GM18508 (cell line): ENCODE measurements at regions not wholly inside any gene's neighbourhood (a gene's known extent, or its start where the extent isn't known, plus 50 kb on each side); places are given as distances from the start of the nearest gene placed in this dataset.
"Not testable (repeated sequence)": the region's sequence is repeated elsewhere in the genome, so short reads cannot be mapped to it uniquely, and the experiment has no call there.

Experiments
- ATAC-seq: cut with Tn5 transposase; IDR thresholded peaks from one replicate; pipeline ENCODE4 v1.9.1; 2021; ENCODE audit warnings: moderate number of reproducible peaks; ENCODE audit not compliant: insufficient read depth, unreplicated experiment

DNA sequence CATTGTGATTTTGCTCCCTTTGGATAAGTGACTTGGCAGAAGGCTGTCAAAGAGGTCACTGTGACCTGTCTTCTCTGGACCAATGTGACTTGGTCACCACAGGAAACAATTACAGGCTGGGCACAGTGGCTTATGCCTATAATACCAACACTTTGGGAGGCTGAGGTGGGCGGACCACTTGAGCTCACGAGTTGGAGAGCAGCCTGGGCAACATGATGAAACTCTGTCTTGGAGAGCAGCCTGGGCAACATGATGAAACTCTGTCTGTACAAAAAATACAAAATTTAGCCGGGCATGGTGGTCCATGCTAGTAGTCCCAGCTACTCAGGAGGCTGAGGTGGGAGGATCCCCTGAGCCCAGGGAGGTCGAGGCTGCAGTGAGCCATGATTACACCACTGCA lies 256.9 kb downstream of the FAM72C start:
- ATAC-seq: not testable (repeated sequence)

- ATAC-seq: not testable (repeated sequence)
Measured at GRCh38 chr1:143709606-143710259, 262.1 kb downstream of the FAM72C start.

- ATAC-seq: not testable (repeated sequence)
Measured at GRCh38 chr1:143702739-143703138, 269.0 kb downstream of the FAM72C start.

DNA sequence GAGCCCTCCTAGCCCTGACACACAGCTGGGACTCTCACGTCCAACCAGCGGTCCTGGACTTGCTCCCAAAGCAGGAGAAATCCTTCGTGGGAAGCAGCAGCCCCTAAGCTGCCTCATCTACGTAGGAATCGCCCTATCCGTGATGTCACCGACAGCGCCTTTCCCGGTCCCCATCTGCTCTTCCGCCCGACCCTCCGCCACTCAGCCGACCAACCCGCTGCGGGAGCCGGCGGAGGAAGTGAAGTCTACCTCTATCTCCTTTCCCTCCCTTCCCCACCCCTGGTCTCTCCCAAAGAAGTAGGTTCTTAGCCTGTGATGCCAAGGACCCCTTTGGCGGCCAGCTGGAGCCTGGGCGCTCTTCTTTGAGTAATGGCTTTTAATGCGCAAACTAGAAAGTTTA lies 272.1 kb downstream of the FAM72C start:
- no peak for ATAC-seq

GRCh38 chr1:143699115-143699514 lies 272.7 kb downstream of the FAM72C start:
- ATAC-seq: no peak

- no peak for ATAC-seq
Measured at GRCh38 chr1:143698016-143698415, 273.8 kb downstream of the FAM72C start.

DNA sequence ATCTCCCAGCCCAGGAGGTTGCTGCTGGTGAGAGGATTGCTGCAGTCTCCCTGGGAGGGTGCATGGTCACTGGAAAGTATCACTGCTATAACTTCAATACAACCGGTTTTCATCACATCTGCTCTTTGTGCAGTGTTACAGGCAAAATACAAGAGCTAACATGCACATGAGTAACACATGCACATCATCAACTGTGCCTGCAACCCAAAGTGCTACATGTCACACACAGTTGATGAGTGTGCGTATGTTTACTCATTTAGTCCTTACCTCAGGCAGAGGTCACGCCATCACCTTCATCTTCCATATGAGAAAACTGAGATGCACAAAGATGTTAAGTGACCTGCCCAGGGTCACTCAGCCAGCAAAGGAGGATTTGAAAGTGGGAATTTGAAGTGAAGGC lies 277.7 kb downstream of the FAM72C start:
- no peak for ATAC-seq

DNA sequence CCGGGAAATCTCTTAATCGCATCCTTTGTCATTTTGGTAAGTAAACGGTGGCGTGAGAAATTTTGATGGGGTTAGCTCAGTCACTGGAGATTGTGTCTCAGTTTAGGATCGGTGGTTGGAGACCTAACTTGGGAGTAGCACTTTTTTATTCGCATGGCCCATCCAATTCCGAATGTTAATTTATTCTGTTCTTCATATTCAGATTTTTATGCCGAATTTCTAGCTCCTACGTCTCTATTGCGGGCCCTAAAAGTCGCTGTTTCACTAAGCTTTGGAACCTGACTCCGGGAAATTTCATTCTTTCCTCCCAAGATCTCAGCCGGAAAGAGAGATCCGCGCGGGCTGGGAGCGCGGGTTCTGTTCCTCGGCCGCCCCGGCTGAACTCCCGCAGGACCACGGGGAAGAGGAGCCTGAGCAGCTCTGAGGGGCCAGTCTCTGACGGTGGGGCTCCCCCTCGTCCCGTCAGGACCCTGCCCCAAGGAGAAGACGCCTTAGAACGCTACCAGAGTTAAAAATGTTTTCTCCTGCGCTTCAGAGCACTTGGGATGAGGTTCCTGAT lies 279.7 kb downstream of the FAM72C start:
- ATAC-seq: no peak

- ATAC-seq: no peak
Measured at GRCh38 chr1:143691400-143691891, 280.3 kb downstream of the FAM72C start.

DNA sequence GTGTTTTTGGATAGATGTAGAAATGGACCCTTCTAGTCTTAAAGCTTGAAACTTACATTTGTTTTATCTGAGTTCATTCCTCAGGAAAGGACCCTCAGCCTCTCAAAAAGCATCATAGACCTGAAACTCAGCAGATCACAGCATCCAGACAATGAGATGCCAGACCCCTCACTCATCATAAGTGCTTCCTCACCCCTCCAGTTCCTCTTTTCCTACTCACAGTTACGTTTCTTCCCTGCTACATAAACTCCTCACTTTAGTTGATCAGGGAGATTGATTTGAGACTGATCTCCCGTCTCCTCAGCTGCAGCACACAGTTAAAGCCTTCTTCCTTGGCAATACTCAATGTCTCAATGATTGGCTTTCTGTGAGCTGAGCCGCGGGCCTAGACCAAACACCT lies 282.0 kb downstream of the FAM72C start:
- ATAC-seq: no peak

DNA sequence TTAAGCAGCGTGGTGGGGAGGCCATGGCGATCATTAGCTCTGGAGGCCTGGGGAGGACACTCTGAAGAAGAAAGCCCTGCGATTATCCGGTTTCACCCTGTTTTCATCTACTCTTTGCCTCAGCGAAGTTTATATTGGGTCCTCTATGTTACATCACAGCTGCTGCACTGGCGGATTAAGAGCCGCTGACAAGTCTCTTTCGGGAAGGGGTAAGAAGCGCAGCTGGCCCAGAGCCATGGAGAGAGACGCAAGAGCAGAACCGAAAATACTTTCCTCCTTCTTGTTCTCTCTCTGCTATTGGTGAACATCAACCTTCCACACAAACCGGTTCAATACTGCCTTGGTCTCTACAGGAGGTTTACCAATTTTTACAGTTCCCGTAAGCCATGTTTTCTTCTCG lies 291.5 kb downstream of the FAM72C start:
- ATAC-seq: no peak

GRCh38 chr1:143672983-143673382 lies 298.8 kb downstream of the FAM72C start:
- ATAC-seq: no peak

- no peak for ATAC-seq
Measured at GRCh38 chr1:143667730-143668129, 304.1 kb downstream of the FAM72C start.

- ATAC-seq: no peak
Measured at GRCh38 chr1:143666851-143667250, 304.9 kb downstream of the FAM72C start.

GRCh38 chr1:143665606-143666005 lies 306.2 kb downstream of the FAM72C start:
- ATAC-seq: no peak

GRCh38 chr1:143663056-143663455 lies 308.7 kb downstream of the FAM72C start:
- not testable (repeated sequence) for ATAC-seq

GRCh38 chr1:143661418-143662101 lies 310.2 kb downstream of the FAM72C start:
- ATAC-seq: no peak

DNA sequence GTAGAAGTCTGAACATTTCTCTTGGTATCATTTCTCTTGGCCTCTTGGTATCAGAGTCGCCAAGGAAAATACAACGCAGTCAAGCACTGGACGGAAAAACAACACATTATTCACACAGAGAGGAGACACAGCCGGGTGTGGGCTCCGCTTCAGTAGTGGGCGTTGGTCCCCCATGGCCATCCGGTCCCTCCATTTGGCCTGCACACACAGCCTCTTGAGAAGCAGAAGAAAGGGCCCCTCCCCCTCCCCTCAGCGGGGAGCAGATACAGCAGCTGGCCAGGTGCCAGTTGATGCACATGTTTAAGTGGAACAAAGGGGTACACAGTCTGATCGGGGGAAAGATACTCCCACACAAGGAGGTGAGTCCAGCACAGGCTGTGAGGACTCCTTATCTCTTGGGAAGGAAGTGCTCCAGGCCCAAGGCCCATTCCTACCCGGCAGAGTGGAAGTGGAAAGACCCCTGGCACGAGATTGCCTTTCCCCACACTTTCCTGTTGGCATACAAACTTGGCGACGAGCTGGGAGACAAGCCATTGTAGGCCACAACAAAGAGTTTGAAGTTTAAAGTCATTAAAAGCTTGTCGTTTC lies 311.3 kb downstream of the FAM72C start:
- no peak for ATAC-seq

- no peak for ATAC-seq
Measured at GRCh38 chr1:143653429-143653802, 318.4 kb downstream of the FAM72C start.

DNA sequence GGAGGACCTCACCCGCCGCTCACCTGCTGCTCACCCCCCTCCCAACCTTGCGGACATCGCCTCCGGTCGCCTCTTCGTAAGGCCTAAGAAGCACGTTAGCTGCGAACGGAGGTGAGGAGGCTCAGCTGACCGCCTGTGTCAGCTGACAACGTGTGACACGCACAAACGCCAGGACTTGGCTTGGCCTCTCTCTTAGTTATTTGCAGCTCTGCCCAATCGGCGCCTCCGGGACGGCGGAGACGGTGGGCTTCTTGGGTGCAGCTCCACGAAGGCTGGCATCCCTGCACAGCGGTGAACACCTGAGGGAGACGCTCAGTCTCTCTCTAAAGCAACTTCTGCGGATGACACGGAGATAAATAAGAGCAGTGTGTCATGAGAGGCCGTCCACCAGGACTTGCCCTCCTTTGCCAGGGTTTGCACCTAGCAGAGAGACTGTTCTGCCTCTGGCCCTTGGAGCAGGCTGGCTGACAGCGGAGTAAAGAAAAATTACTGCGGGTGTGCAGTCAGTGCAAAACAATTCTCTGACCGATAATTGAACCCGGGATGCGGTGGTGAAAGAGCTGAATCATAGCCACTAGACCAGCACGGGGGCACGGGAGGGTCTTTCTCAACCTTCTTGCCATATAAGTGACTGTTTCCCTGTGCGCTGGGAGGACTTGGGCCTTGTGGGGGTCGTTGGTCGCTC lies 318.9 kb downstream of the FAM72C start:
- ATAC-seq: no peak

DNA sequence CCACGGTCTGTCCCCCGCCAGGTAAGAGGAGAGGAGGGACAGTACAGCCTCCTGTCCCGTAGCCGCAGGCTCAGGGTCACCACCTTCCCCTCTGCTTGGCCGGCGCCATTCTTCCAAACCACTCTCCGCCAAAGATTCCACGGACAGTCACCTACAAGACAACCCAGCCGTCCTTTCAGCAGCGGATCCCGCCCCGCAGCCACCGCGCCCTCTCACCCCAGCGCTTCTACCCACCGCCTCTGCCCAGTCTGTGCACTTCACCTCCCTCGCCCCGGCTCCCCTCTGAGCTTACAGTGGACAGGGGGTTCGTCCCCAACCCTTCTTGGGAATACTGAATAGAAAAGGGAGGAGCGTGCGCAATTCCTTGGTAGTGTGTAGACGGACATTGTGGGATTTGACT lies 319.6 kb downstream of the FAM72C start:
- ATAC-seq: no peak
